ENCODE measurements at regions not wholly inside any gene's neighbourhood (a gene's known extent, or its start where the extent isn't known, plus 50 kb on each side); places are given as distances from the start of the nearest gene placed in this dataset.
A peak's percentile ranks its signal among the peaks of the same experiment; 100 is the strongest.
"Not testable (repeated sequence)": the region's sequence is repeated elsewhere in the genome, so short reads cannot be mapped to it uniquely, and the experiment has no call there.

DNA sequence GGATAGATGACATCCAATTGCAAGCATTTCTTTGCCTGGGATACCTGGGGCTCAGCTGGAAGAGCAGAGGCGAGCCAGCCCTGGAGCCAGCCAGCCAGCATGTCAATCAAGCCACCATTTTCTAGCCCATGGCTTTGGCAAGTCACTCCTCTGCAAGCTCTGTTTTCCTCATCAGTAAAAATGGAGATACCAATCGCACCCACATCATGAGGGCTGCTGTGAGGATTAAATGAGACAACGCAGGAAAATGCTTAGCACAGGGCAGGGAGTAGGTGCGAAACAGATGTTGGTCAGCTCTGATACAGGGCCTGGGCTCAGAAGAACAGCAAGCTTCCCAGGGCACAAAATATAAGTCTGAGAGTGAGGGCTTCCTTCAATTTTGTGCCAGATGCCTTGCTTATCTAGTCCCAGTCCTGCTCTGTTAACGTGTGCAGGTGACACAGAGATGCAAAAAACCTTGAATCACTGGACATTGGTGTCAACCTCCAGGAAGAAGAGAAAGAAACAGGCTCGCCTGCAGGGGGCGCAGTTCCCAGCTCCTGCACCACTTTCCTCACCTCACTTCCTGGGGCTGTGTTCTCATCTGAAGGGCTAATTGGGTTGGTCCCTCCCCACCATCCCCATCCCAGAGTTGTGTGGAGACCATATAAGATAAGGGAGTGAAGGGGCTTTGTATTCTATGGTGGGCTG lies 72.8 kb upstream of the CACUL1 start:
- peaks cover 7 to 10% (median 8%) of the 10 kb centered on the region in 4 donors for H3K4me1 ChIP-seq
- TF ChIP-seq EP300 (IDR thresholded peaks at IDR 0.05) (no peak), POLR2AphosphoS5 (IDR thresholded peaks at IDR 0.05) (no peak), POLR2A (IDR thresholded peaks at IDR 0.05; ENCODE audit: low read depth) (no peak)
- TF ChIP-seq, protein P1, sequence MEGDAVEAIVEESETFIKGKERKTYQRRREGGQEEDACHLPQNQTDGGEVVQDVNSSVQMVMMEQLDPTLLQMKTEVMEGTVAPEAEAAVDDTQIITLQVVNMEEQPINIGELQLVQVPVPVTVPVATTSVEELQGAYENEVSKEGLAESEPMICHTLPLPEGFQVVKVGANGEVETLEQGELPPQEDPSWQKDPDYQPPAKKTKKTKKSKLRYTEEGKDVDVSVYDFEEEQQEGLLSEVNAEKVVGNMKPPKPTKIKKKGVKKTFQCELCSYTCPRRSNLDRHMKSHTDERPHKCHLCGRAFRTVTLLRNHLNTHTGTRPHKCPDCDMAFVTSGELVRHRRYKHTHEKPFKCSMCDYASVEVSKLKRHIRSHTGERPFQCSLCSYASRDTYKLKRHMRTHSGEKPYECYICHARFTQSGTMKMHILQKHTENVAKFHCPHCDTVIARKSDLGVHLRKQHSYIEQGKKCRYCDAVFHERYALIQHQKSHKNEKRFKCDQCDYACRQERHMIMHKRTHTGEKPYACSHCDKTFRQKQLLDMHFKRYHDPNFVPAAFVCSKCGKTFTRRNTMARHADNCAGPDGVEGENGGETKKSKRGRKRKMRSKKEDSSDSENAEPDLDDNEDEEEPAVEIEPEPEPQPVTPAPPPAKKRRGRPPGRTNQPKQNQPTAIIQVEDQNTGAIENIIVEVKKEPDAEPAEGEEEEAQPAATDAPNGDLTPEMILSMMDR (IDR thresholded peaks at IDR 0.05): no peak
- no peaks in the 10 kb centered on the region for H3K36me3 ChIP-seq
- no peaks in the 10 kb centered on the region for H3K27me3 ChIP-seq
- no peaks in the 10 kb centered on the region for H3K9me3 ChIP-seq
- WGBS: 98% methylated on average over 7 of the region's 7 CpGs
- no peak overlapping the region for H3K4me3 ChIP-seq
- intact Hi-C loops (cut with DNase I): no loop called here
- DNase-seq (ENCODE audit: extremely low spot score): no peak
- H3K27ac ChIP-seq (replicated peaks in 1 of 4): no peak overlapping the region

DNA sequence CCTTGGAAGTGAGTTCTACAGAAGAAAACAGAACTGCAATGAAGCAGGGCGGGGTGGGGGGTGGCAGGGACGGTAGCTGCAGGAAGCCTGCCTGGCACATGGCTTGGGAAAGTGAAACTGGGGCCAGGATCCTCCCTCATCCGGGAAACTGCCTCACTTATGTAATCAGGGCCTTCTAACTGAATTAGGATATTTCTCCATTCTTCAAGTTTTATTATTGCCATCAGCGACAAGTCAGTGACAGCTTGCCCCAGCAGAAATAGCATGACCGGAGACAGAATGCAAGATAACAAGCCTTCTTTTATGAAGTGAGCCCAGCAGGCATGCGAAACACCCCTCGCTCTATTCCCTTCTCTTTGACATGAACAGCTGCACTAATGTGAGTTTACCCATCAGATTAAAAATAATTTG lies 77.5 kb upstream of the CACUL1 start:
- TF ChIP-seq POLR2AphosphoS5 (IDR thresholded peaks at IDR 0.05): peak in 1 of 2 donors; percentile 40
- TF ChIP-seq, protein P1 (IDR thresholded peaks at IDR 0.05): no peak
- DNase-seq (ENCODE audit: extremely low spot score): no peak
- Histone ChIP-seq H3K27me3 (no peaks in the 10 kb centered on the region), H3K27ac (replicated peaks in 1 of 4) (no peak overlapping the region), H3K4me3 (peak overlapping the region in 1 of 4 donors; percentile 10), H3K9me3 (no peaks in the 10 kb centered on the region), H3K36me3 (no peaks in the 10 kb centered on the region), H3K4me1 (peaks cover 7 to 10% (median 8%) of the 10 kb centered on the region in 4 donors)
- intact Hi-C loops (cut with DNase I): no loop called here
- 50% methylated on average over 6 of the region's 7 CpGs for WGBS

DNA sequence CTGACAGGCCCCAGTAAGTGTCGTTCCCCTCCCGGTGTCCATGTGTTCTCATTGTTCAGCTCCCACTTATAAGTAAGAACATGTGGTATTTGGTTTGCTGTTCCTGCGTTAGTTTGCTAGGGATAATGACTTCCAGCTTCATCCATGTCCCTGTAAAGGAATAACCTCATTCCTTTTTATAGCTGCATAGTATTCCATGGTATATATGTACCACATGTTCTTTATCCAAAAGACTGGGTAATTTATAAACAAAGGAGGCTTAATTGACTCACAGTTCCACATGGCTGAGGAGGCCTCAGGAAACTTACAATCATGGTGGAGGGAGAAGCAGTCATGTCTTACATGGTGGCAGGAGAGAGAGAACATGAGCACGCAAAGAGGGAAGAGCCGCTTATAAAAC lies 79.6 kb upstream of the CACUL1 start:
- DNase-seq (ENCODE audit: extremely low spot score); H3K27me3 ChIP-seq; H3K36me3 ChIP-seq; H3K27ac ChIP-seq (replicated peaks in 1 of 4); intact Hi-C loops (cut with DNase I); H3K9me3 ChIP-seq; H3K4me3 ChIP-seq: not testable (repeated sequence)
- 75% methylated on average over 4 of the region's 5 CpGs for WGBS
- H3K4me1 ChIP-seq: peaks cover 7 to 10% (median 8%) of the 10 kb centered on the region in 4 donors

DNA sequence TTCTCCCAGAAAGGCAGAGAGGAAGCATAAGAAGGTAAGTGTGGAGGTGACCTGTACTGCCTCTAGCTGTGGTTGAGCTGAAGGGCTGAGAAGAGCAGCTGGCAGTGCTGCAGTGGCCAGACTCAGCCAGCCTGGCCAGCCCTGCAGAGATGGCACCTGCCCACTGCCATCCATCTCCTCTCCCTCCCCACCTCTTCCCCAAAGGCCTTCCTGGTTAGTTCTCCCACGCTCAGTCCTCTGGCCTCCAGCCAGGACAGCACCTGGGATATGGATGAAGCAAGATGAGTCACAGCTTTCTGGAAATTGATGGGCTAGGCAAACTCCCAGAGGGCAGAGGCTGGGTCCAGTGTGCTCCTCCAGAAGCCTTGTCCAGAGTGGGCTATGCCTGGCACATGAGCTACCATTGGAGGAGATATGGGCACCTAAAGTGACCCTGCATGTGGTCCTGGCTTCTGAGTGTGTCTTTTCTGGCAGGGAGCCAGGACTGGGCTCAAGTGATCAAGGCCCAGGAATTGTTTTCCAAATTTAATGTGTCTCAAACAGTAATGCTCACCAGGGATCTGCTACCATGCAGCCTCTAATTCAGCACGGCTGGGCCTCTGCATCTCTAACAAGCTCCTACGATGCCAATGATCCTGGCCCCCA lies 81.0 kb upstream of the CACUL1 start:
- intact Hi-C loops (cut with DNase I): no loop called here
- Histone ChIP-seq H3K4me1 (peaks cover 7 to 10% (median 8%) of the 10 kb centered on the region in 4 donors), H3K27ac (replicated peaks in 1 of 4) (no peak overlapping the region), H3K27me3 (no peaks in the 10 kb centered on the region), H3K9me3 (no peaks in the 10 kb centered on the region), H3K36me3 (no peaks in the 10 kb centered on the region), H3K4me3 (no peak overlapping the region)
- TF ChIP-seq POLR2AphosphoS5 (IDR thresholded peaks at IDR 0.05) (no peak), POLR2A (IDR thresholded peaks at IDR 0.05; ENCODE audit: low read depth) (no peak), EP300 (IDR thresholded peaks at IDR 0.05) (no peak)
- TF ChIP-seq, protein P1 (IDR thresholded peaks at IDR 0.05): no peak
- no peak for DNase-seq (ENCODE audit: extremely low spot score)
- 33% methylated on average over 2 of the region's 3 CpGs for WGBS

DNA sequence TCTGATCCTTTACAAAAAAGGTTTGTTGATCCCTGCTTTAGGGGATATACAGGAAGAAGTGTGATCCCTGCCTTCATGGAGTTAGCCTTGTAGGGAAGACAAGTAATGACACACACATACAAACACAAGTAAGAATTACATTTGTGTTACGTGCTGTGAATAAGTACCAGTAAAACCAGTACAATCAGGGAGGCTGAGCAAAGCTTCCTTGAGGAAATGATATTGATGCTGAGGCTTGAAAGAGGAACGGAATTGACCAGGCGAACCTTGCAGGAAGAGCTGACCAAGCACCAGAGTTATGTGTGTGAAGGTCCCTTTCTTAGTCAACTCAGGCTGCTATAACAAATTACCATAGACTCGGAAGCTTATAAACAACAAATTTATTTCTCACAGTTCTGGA lies 83.6 kb upstream of the CACUL1 start:
- WGBS: 88% methylated on average over 4 of the region's 4 CpGs

More for the DNA sequence above, 83.6 kb upstream of the CACUL1 start:
- Histone ChIP-seq H3K4me3 (no peak overlapping the region), H3K27me3 (no peaks in the 10 kb centered on the region), H3K27ac (replicated peaks in 1 of 4) (no peak overlapping the region), H3K36me3 (no peaks in the 10 kb centered on the region), H3K4me1 (no peaks in the 10 kb centered on the region), H3K9me3 (no peaks in the 10 kb centered on the region)
- no peak for TF ChIP-seq EP300 (IDR thresholded peaks at IDR 0.05)
- no peak for TF ChIP-seq POLR2A (IDR thresholded peaks at IDR 0.05; ENCODE audit: low read depth)
- TF ChIP-seq POLR2AphosphoS5 (IDR thresholded peaks at IDR 0.05): no peak
- TF ChIP-seq, protein P1 (IDR thresholded peaks at IDR 0.05): no peak
- intact Hi-C loops (cut with DNase I): no loop called here
- no peak for DNase-seq (ENCODE audit: extremely low spot score)
